K562 (cell line): ENCODE measurements at regions not wholly inside any gene's neighbourhood (a gene's known extent, or its start where the extent isn't known, plus 50 kb on each side); places are given as distances from the start of the nearest gene placed in this dataset.

Experiments
- ATAC-seq: fragments of 200-7000 bp; cut with Tn5 transposase; 3 replicates; pipeline ENCODE4 v1.9.1; 2020; ENCODE audit warnings: moderate library complexity
- BruUV-seq: library from RNA; stranded (reverse); fragments of 400-500 nt; replicated peaks from 2 replicates; lab custom pipeline; 2021; lab: Mats Ljungman, UMichigan
- CTCF ChIA-PET: fragments of 300-600 bp; formaldehyde crosslinking; extraction: SDS; loops from one replicate; lab custom pipeline; 2021; ENCODE audit warnings: low intra/inter-chr PET ratio; lab: Yijun Ruan, JAX
- POLR2A ChIA-PET: fragments of 300-600, 350-650 bp; sonication (Branson Sonifier 250); formaldehyde crosslinking; extraction: SDS; loops from one replicate; lab custom pipeline; 2021; ENCODE audit warnings: antibody characterized with exemption, inconsistent platforms; lab: Yijun Ruan, JAX
- DNase-seq, 4 experiments: peaks; one replicate each; pipeline versions ENCODE4 v3.0.0 to v3.0.0-alpha.2; 2011 to 2018; ENCODE audit warnings: low spot score in 3 of 4, mixed read lengths in 3 of 4; ENCODE audit errors: extremely low read depth in 1 of 4
- FAIRE-seq: peaks from 2 replicates; lab custom pipeline; 2011; peaks lifted over from hg19 to GRCh38; lab: Jason Lieb, UNC
- H2AFZ ChIP-seq: 2 replicates; pipeline ENCODE4 v1.6.0; 2011; ENCODE audit warnings: low read depth, low read length, control low read depth, inconsistent platforms
- H3K27ac ChIP-seq: fragments of 200-600 bp; 3 replicates; pipeline ENCODE4 v1.8.0; 2011; ENCODE audit warnings: low read depth, mild to moderate bottlenecking, control low read depth, inconsistent platforms, low read length, moderate library complexity, mixed read lengths; ENCODE audit errors: extremely low read depth
- H3K27me3 ChIP-seq, 2 experiments: fragments of 300-600 bp in 1 of 2; 2 replicates in 1 of 2; 3 replicates in 1 of 2; pipeline versions ENCODE4 v1.6.0 to v1.8.0; 2011; ENCODE audit warnings: inconsistent platforms in 2 of 2, low read length in 2 of 2, mild to moderate bottlenecking in 1 of 2, mixed read lengths in 1 of 2, moderate library complexity in 1 of 2; ENCODE audit not compliant: control insufficient read depth in 2 of 2, insufficient read depth in 2 of 2
- H3K36me3 ChIP-seq: fragments of 300-600 bp; 3 replicates; pipeline ENCODE4 v1.8.0; 2011; ENCODE audit warnings: mild to moderate bottlenecking, low read length, inconsistent platforms; ENCODE audit not compliant: control insufficient read depth, insufficient read depth
- H3K4me1 ChIP-seq, 2 experiments: fragments of 200-600 bp in 1 of 2; replicated peaks in 1 of 2; 2 replicates in 1 of 2; 3 replicates in 1 of 2; pipeline versions ENCODE4 v1.5.1 to v1.8.0; 2011; ENCODE audit warnings: inconsistent platforms in 2 of 2, low read length in 2 of 2, mild to moderate bottlenecking in 1 of 2, mixed read lengths in 1 of 2, moderate library complexity in 1 of 2; ENCODE audit not compliant: control insufficient read depth in 2 of 2, insufficient read depth in 2 of 2
- H3K4me2 ChIP-seq: 2 replicates; pipeline ENCODE4 v1.6.1; 2011; ENCODE audit warnings: low read length, control low read depth, inconsistent platforms, mixed read lengths; ENCODE audit not compliant: insufficient read depth
- H3K4me3 ChIP-seq: fragments of 200-600 bp; sonication (generic), shearing (Covaris generic); 2 replicates; pipeline ENCODE4 v1.5.1; 2016; ENCODE audit warnings: control low read depth, inconsistent platforms
- H3K79me2 ChIP-seq: fragments of 200-600 bp; 3 replicates; pipeline ENCODE4 v1.8.0; 2011; ENCODE audit warnings: low read length, inconsistent platforms; ENCODE audit not compliant: control insufficient read depth, insufficient read depth
- H3K9ac ChIP-seq, 2 experiments: 2 replicates each; pipeline versions ENCODE4 v1.6.0 to v1.6.1; 2011; ENCODE audit warnings: low read depth in 2 of 2, low read length in 2 of 2, control low read depth in 1 of 2, inconsistent platforms in 1 of 2, mild to moderate bottlenecking in 1 of 2, mixed read lengths in 1 of 2; ENCODE audit not compliant: insufficient read depth in 1 of 2
- H3K9me1 ChIP-seq: one replicate; pipeline ENCODE4 v1.6.0; 2011; ENCODE audit warnings: inconsistent platforms, mild to moderate bottlenecking, low read length, moderate library complexity; ENCODE audit not compliant: control insufficient read depth, insufficient read depth
- H3K9me3 ChIP-seq: replicated peaks from 2 replicates; pipeline ENCODE4 v1.5.1; 2011; ENCODE audit warnings: low read depth, low read length, inconsistent platforms; ENCODE audit not compliant: control insufficient read depth, insufficient read depth
- H4K20me1 ChIP-seq: replicated peaks from 2 replicates; pipeline ENCODE4 v1.6.1; 2011; ENCODE audit warnings: low read length, inconsistent platforms, mixed read lengths; ENCODE audit not compliant: control insufficient read depth, insufficient read depth
- CBFA2T3 ChIP-seq: fragments of 450-650 bp; IDR thresholded peaks from 2 replicates; pipeline ENCODE4 v1.6.1; 2017
- FOXJ3 ChIP-seq: sonication (generic); formaldehyde crosslinking; IDR thresholded peaks from 2 replicates; pipeline ENCODE4 v1.4.0; 2020; ENCODE audit warnings: mild to moderate bottlenecking, missing genetic modification reagents
- FOXM1 ChIP-seq, 2 experiments: fragments of 450-650 bp in 1 of 2; sonication (generic) in 1 of 2; formaldehyde crosslinking in 1 of 2; IDR thresholded peaks; 2 replicates each; pipeline versions ENCODE4 v1.6.1 to v1.9.0; 2017 to 2022; ENCODE audit warnings: low read depth in 2 of 2, mild to moderate bottlenecking in 2 of 2, missing genetic modification reagents in 1 of 2, moderate library complexity in 1 of 2
- FOXP1 ChIP-seq: sonication (generic); formaldehyde crosslinking; IDR thresholded peaks from 2 replicates; pipeline ENCODE4 v1.8.0; 2022; ENCODE audit warnings: mild to moderate bottlenecking, missing genetic modification reagents
- MEIS2 ChIP-seq: fragments of 450-650 bp; IDR thresholded peaks from 2 replicates; pipeline ENCODE4 v1.6.1; 2014; ENCODE audit warnings: mild to moderate bottlenecking; ENCODE audit not compliant: partially characterized antibody
- ZFPM2 ChIP-seq: fragments of 250-450 bp; sonication (Bioruptor Pico); IDR thresholded peaks from 2 replicates; pipeline ENCODE4 v1.5.1; 2022; ENCODE audit warnings: mild to moderate bottlenecking
- ZNF347 ChIP-seq: fragments of 450-650 bp; formaldehyde crosslinking; IDR thresholded peaks from 2 replicates; pipeline ENCODE4 v1.4.0; 2020; ENCODE audit warnings: low read depth, mild to moderate bottlenecking, moderate library complexity
- WGBS: fragments of 100-300 bp; shearing (Covaris generic); methylation state at CpG from one replicate; pipeline ENCODE4 v1.1.6; 2016; ENCODE audit warnings: low coverage, mixed read lengths; ENCODE audit not compliant: insufficient coverage; ENCODE audit errors: missing lambda C conversion rate; 5-methylcytosine and 5-hydroxymethylcytosine counted together
- in situ Hi-C: fragments of 300-500 bp; cut with MboI; formaldehyde crosslinking; loops from 4 replicates; pipeline ENCODE4 v1.15.0; 2018; ENCODE audit warnings: inconsistent platforms, mixed read lengths
- intact Hi-C: fragments of 100-400 bp; cut with micrococcal nuclease; formaldehyde crosslinking; loops from 2 replicates; pipeline ENCODE4 v1.14.2; 2022
- TF ChIP-seq, protein P1 (sequence below): fragments of 250-450 bp; sonication (Bioruptor Pico); IDR thresholded peaks from 2 replicates; pipeline ENCODE4 v1.8.0; 2021; ENCODE audit warnings: mild to moderate bottlenecking, moderate library complexity
- TF ChIP-seq, protein P2 (sequence below): fragments of 250-450 bp; sonication (Bioruptor Pico); IDR thresholded peaks from 2 replicates; pipeline ENCODE4 v1.5.0; 2021

DNA sequence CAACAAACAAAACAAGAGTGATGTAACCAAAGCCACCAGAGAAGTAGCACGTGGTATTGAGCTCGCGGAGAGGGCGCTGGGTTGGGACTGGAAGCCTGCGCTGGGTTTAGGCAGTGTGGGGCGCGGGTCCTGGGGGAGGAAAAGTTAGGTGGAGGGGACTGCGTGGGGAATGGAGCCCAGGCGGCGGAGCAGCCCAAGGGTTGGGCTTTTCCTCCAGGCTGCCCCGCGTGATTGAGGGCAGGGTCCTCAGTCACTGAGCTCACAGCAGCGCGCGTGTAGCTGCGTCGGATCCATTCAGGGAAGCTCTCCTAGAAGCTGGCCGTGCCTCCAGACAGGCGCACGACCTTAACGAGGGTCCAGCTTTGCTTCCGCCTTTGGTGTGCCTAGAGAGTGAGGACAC is 357.4 kb downstream of the GALR1 start (continued):
- no peak for TF ChIP-seq ZFPM2 (CRISPR knock-in tag)
- TF ChIP-seq, all 486 proteins: peak for 0

DNA sequence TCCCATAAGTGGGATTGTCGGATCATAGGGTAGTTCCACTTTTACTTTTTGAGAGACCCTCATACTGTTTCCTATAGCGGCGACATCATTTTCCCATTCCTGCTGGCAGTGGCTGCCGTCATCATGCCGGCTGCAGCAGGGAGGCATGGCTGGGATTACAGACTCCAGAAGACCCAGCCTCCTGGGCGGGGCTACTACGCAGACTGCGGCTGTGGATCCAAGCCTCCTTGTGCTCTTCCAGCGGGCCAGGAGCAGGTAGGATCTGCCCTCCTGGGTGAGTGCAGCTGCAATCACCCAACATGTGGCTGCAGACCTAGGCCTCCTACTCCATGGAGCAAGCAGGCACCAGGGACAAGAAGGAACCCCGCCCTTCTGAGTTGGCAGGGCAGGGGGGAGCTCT is 359.2 kb downstream of the GALR1 start:
- no peaks in the 10 kb centered on the region; a peak in 1 of 5 replicates for H3K27me3 ChIP-seq
- no peaks in the 10 kb centered on the region for H4K20me1 ChIP-seq
- H3K9me1 ChIP-seq, result no peaks in the 10 kb centered on the region
- H3K36me3 ChIP-seq, result no peaks in the 10 kb centered on the region
- in situ Hi-C loops, result no loop called here
- H3K79me2 ChIP-seq, result no peaks in the 10 kb centered on the region
- no peak overlapping the region for H3K9ac ChIP-seq
- no peaks in the 10 kb centered on the region for H3K4me1 ChIP-seq
- TF ChIP-seq MEIS2, result no peak
- TF ChIP-seq FOXJ3 (CRISPR knock-in tag), result no peak
- TF ChIP-seq ZNF347 (CRISPR knock-in tag), result no peak
- TF ChIP-seq, protein P1, sequence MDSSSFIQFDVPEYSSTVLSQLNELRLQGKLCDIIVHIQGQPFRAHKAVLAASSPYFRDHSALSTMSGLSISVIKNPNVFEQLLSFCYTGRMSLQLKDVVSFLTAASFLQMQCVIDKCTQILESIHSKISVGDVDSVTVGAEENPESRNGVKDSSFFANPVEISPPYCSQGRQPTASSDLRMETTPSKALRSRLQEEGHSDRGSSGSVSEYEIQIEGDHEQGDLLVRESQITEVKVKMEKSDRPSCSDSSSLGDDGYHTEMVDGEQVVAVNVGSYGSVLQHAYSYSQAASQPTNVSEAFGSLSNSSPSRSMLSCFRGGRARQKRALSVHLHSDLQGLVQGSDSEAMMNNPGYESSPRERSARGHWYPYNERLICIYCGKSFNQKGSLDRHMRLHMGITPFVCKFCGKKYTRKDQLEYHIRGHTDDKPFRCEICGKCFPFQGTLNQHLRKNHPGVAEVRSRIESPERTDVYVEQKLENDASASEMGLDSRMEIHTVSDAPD (CRISPR knock-in tag), result no peak
- TF ChIP-seq CBFA2T3, result no peak
- TF ChIP-seq, protein P2, sequence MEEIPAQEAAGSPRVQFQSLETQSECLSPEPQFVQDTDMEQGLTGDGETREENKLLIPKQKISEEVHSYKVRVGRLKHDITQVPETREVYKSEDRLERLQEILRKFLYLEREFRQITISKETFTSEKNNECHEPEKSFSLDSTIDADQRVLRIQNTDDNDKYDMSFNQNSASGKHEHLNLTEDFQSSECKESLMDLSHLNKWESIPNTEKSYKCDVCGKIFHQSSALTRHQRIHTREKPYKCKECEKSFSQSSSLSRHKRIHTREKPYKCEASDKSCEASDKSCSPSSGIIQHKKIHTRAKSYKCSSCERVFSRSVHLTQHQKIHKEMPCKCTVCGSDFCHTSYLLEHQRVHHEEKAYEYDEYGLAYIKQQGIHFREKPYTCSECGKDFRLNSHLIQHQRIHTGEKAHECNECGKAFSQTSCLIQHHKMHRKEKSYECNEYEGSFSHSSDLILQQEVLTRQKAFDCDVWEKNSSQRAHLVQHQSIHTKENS, result no peak
- TF ChIP-seq FOXM1 (IDR thresholded peaks at IDR 0.05; ENCODE audit: low read depth), result no peak
- no peak for TF ChIP-seq FOXM1 (CRISPR knock-in tag; IDR thresholded peaks at IDR 0.05; ENCODE audit: low read depth)
- TF ChIP-seq FOXP1 (CRISPR knock-in tag), result no peak
- no peaks in the 10 kb centered on the region for H3K9me3 ChIP-seq
- FAIRE-seq (no peak), ATAC-seq (no peak), DNase-seq (no peak)
- WGBS, result 2% methylated on average over 5 of the region's 10 CpGs
- no peak overlapping the region for H3K4me3 ChIP-seq
- H3K27ac ChIP-seq, result no peak overlapping the region
- CTCF ChIA-PET, result no interaction called here
- H2AFZ ChIP-seq, result no peak overlapping the region
- H3K4me2 ChIP-seq, result no peak overlapping the region
- intact Hi-C loops, result no loop called here
- no TSS peak for BruUV-seq
- POLR2A ChIA-PET, result no interaction called here
